HG03060 (cell line): ENCODE measurements at regions not wholly inside any gene's neighbourhood (a gene's known extent, or its start where the extent isn't known, plus 50 kb on each side); places are given as distances from the start of the nearest gene placed in this dataset.

Experiments
- ATAC-seq: cut with Tn5 transposase; IDR thresholded peaks from one replicate; pipeline ENCODE4 v1.9.1; 2021; ENCODE audit warnings: low read depth, moderate number of reproducible peaks; ENCODE audit not compliant: unreplicated experiment

DNA sequence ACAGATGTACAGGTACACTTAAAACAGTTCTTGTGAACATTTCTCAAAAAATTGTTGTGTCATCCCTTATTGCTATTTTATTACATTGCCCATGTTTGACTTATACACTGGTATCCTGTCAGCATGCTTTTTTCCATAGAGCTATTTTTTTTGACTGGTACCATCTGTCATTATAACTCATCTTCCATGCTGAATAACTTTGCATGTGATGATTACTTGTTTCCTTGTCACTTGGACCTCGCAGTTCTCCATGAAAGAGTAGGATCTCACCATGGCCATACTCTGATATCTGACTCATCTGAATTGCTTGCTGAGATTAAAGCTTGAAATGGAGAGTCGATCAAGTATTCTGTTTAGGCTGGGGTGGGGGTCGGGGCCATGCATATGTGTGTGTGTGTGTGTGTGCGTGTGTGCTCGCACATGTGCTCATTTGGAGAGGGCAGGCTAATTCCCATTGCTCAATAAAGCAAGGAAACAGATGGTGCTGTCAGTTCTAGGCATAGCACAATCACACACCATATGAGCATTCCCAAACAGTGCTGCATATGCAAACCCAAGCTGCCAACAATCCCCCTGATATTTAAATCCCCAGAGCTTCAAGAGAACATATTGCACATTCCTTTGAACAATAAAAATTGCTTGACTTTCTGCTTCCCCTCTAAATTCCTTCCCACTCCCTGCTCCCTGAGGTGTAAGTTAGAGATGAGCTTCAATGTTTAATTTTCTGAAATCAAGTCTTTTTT, 62.9 kb downstream of the NHLRC3 start:
- ATAC-seq = no peak

DNA sequence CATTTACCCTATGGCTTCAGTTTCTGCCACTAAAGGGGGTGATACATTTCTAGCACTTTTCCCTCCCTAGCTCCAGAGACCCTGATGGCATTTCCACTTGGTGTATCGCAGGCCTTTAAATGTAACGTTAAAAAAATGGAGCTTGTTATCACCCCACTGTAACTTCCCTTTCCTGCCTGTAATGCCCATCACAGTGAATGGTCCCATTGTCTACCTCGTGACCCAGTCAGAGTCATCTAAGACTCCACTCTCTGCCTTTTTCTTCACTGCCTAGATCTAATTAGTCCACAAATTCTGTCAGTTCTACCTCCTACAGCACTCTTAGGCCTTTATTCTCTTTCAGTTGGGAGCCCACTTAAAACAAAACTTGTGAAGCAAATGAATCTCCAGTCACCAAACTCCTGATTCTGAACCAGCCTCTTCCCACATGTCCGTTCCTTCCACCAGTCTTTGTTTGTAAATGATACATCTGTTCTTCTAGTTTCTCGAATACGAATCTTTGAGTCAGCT, 64.8 kb downstream of the NHLRC3 start:
- ATAC-seq = no peak

DNA sequence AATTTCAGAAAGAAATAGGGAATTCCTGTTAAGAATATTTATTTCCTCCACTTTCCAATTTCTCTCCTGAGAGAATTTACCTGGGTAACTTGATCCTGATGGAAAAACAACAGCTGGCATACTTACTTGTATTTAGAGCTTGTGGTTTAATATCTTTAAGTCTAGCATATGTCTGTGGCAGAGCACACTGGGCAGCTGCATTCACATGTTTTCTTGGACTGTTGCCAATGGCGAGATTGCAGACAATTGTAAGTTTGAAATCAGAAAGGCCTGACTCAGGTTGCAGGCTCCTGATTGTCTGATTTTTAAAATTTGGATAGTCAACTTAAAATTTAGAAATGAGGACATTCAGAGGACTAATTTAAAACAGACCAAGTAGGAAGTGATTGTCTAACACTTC, 66.9 kb downstream of the NHLRC3 start:
- no peak for ATAC-seq

DNA sequence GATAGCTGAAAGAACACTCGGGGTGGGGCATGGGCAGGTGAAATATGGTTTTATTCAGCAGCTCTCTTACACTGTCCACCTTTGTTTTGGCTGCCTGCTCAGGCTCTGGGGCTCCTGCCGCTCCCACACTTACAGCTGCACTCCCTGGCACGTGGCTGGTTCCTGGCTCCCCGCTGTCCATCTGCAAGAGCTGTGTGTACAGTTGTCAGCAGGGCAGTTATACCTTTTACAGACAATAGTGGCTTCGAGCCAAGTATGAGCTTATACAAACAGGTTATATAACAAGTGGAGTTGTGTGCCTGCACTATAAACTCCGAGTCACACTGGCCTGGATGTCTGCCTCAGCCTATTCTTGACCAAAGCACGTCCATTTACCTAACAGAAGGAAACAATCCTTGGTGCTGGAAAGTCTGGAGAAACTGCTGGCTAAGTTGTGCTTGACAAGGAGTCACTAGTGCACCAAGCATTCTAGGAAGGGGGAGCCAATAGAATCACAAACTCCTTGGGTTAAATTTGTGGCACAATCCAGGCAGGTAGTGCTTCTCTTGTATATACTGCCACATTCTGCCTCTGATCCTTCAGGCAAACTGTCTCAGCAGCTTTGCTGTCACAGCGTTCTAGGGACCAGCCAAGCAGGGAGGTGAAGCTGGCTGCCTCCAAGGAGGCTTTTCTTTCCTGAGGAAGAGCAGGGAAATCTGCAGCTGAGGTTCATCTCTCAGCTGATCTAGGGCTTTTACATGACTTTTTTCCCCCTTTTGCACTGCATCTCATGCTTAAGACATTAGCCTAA, 68.2 kb downstream of the NHLRC3 start:
- ATAC-seq = no peak

DNA sequence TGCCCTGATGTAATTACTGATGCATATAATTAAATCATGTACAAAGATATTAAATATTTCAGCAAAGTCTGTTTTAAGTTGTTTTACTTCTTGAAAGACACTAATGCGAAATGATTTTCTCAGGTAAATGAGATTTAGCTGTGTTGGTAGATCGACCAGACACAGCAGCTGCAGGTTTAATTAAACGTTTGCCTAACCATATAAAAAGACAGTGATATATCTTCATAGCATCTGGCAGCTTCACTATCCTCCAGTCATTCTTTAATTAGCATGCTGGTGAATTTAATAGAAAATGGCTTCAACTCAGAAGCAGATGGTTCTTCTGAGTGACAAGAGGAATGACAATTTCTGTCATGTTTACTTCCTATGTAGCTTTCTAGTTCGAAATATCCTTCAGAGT, 69.3 kb downstream of the NHLRC3 start:
- no peak for ATAC-seq

DNA sequence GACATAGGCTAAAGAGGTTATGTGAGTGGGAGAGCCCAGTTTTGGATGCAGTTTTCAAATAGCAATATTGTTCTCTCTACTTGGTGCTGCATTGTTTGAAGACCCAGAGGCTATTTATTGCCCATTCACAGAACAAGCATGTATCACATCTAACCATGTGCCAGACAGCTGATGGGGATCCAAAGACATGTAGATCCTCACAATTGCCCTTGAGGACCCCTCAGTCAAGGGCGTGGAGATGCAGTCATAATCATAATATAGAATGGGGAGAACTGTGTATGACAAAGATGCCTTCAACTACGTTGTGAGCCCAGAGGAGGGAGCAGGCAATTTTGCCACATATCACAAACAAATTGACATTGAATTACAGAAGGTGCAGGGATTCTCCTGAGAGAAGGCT, 70.5 kb downstream of the NHLRC3 start:
- ATAC-seq = no peak

DNA sequence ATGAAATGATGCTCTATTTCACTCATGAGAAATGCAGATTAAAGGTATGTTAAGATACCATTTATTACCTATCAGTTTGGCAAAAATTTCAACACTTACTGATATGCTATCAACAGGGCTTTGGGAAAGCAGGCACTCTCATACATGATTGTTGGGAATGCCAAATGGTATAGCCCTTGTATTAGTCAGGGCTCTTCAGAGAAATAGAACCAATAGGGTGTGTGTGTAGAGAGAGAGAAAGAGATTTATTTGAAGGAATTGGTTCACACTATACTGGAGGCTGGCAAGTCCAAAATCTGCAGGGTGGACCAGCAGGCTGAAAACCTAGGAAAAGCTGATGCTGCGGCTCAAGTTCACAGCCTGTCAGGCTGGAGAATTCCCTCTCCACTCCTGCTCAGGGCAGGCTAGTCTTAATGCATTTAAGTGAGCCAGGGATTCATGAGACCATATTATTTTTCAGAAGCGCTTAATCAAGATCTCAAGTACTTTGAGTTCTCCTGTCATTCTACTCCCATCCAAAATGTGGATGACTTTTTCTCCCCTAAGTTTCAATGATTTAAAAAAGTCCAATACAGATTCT, 72.4 kb downstream of the NHLRC3 start:
- ATAC-seq = no peak

DNA sequence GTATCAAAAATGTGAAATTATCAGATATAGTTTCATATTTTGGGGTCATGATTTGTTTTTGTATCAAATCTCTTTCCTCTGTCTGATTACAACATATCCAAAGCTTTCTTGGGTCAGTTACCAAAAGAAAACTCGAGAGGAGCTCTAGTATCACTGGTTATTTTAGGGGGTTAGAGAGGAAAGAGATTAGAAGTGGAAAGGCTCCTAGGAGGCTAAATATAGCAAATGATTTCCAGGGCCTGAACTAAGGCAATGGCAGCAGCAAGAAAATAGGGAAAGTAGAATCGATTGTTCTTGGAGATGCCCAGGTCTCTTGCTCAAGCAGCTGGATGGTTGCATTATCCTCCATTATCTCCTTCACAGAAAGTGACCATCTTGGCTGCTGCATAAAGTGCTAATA, 72.9 kb downstream of the NHLRC3 start:
- no peak for ATAC-seq

DNA sequence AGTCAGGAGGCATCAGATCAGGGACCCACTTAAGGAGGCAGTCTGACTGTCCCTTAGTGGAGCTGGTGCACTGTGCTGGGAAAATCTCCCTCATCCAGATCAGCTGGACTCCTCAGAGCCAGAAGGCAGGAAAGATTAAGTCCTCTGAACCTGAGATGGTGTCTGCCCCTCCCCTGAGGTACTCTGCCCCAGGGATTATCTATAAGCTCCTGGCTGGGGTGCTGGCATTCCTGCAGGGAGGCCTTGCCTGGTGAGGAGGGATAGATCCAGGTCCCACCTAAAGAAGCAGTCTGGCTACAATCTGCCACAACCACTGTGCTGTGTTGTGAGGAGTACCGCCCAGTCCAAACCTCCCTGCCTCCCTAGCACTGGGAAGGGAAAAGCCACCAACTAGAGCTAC, 81.2 kb downstream of the NHLRC3 start:
- ATAC-seq = no peak

DNA sequence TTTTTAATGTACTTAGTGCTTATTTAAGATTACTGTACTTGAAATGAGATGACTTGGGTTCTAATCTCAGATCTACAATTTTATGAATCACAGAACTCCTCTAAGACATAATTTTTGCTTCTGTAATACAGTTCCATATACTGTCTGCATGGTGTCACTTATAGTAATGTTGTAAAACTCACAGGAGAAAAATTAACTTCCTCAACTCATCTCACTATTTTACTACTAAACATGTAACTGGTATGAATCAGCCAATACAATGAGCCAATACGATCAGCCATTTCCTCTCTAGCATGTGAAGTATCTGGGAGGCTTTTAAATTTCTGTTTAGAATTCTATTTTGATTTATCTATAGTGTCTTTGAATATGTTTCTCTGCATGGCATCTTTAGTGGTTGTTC, 85.3 kb downstream of the NHLRC3 start:
- no peak for ATAC-seq

DNA sequence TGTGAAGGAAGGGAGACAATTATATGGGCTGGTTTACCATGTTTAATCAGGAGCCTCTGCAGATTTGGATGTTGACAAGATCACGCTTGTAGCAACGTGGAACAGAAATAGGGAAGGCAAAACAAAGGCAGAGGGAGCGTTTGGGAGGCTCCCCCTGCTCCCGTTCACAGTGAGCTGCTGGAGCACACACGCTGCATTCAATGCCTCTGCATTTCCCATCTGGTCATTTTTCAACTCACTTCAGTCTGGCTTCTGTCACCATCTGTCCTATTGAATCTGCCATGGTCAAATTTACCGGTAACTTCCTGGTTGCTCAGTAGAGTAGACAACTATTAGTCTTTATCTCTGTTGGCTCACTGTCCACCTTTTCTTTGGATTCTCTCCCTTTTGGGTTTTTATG, 91.0 kb downstream of the NHLRC3 start:
- no peak for ATAC-seq

DNA sequence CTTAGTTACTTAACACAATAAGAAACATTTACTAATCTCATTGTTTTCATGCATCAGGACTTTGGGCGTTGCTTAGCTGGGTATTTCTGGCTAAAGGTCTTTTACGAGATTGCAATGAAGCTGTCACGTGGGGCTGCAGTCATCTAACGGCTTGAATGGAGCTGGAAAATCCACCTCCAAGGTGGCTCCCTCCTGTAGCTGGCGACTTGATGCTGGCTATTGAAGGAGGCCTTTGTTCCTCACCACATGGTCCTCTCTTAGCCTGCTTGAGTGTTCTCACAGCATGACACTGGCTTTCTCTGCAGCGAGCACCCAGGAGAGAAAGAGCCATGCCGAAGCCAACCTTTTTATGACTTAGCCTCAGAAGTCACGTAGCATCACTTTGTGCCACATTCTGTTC, 92.0 kb downstream of the NHLRC3 start:
- no peak for ATAC-seq

DNA sequence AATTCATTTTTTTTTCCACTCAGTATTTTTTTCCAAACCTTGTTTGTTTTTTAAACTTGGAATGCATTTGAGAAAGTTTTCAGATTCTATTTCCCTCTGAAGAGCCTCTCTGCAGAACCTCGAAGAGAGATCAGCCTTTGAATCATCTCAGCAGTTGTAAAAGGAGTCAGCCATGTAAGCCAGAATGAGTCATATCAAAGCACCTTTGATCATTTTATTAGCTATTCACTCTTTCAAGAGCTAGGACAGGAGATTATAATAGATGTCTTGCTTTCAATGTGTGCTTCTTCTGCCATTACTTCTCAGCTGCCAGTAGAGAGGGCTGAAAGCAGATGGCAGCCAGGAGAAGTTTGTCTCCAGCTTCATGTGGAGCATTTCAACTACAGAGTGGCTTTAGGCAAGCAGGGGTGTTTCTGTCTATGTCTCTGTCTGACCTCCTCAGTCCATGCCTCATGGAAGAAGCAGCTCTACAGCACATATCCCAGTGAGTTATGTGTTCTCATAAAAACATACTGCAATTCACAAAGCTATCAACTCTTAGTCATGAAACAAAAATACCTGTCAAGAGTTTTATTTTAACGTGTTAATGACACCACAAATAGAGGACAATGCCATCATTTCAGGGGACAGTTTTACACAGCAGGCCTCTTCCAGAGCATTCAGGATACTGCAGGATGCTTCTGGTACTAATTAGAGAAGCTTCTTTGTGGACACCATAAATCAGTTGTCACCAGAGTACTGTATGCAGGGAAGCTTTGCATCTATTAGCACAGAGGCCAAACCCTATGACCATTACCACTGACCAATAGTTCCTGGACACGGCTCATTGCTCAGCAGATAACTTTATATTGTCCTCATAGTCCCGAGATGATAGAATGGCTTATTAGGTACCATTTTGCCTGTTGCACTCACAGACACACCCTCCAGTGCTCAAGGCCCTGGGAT, 94.3 kb downstream of the NHLRC3 start:
- no peak for ATAC-seq

DNA sequence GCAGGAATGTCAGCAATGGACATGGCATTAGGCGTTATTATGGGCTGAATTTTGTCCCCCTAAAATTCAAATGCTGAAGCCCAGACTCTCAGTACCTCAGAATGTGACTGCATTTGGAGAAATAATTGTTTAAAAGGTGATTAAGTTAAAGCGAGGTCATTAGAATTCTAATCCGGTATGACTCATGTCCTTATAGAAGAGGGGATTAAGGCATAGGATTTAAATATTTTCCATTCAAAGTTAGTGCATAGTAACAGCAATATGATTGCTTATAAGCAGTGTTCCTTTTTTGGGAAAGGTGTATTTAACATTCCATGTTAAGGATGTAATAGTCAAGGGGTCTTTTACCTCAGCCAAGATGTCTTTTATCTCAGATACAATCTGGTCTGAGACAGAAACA, 95.5 kb downstream of the NHLRC3 start:
- ATAC-seq = no peak

DNA sequence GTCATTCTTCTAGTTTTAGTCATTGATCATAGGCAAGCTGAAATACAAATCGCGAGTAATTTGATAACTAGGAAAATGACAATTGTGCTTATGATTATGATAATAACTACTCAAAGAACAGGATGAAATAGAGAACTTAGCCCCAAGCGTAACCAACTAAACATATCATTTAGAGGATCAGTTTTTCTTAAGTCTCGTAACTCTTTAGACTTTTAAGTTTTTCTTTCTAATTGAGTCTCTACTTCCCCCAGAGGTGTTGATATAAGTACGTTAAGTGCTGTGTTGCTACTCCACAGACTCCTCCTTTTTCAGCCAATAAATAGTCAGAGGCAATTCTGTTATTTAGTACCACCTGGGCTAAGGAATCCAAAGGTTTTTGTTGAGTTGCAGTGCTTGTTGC, 96.3 kb downstream of the NHLRC3 start:
- no peak for ATAC-seq

DNA sequence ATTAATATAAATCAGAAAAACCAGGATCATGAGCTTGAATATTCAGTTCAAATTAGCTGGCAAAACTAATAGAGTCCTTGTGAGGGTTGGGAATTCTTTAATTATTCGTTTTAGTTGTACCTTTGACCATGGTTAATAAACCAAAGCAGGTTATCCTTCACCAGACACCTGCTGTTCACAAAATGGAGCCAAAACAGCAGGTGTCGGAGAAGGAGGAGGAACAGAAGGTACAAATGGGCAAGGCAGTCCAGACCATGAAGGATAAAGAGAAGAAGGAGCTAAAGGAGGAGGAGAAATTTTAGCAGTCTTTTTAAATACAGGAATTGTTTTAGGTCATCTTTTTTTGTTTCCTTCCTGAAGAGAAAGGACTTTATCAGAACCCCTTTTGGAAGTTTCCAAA, 106.1 kb downstream of the NHLRC3 start:
- ATAC-seq = no peak

DNA sequence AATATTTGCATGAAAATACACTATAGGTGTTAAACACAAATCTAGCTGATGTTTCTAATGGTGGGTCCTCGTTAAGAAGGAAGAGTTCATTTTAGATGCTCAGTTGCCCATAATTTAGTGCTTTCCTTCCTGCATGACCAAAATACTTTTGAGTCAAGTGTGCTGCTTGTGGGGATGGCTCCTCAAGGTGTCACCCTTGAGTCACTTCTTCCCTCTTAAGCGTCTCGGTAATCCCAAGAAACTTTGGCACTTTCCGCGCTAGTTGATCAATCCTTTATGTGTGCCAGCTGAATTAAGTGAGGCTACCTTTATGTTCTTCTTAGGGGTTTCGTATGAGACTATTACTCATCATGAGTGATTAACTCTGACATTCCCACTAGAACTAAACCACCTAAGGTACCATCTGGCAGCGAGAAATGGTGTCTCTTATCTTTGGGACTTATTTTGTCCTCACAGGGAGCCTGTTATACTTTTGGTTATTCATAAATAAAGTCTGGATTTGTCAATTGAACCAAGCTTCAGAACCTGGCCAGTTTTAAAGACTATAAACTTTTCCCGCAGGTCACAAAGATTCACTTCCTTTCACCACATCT, 106.8 kb downstream of the NHLRC3 start:
- no peak for ATAC-seq

DNA sequence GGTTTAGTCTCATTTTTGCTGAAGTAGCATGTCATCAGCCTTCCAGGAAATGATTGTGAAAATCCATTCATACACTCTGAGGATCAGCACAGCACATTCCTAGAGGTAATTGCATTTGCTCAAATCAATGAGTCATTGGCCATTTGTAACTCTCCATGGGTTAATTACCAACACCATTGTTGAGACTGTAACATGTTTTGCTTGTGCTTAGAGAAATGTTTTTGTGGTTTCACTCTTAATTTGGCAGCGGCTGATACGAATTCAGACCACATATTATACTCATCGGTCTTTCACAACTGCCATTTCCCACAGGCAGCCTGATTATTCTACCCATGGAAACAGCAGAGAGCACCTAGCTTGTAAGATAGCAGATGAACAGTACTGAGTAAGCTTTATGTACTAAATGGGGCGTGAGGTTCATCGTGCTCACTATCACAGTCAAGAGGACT, 110.3 kb downstream of the NHLRC3 start:
- ATAC-seq = no peak

DNA sequence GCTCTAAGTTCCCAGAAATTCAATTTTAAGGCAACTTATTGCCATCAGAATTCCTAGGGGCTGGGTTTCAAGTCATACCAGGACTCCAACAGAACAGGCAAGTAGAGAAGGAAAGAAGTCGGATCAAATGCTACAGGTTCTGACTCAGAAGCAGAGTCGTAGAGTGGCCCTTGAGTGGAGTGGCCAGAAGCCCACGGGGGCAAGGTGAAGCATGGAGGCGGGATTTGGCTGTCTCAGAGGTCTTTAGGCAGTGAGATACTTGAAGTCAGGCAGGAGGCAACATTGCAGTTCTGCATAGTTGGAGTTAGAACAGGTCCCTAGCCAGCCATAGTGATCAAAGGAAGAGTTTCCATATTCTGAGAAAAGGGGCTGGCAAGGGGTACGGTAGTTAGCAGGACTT, 111.6 kb downstream of the NHLRC3 start:
- ATAC-seq = no peak

DNA sequence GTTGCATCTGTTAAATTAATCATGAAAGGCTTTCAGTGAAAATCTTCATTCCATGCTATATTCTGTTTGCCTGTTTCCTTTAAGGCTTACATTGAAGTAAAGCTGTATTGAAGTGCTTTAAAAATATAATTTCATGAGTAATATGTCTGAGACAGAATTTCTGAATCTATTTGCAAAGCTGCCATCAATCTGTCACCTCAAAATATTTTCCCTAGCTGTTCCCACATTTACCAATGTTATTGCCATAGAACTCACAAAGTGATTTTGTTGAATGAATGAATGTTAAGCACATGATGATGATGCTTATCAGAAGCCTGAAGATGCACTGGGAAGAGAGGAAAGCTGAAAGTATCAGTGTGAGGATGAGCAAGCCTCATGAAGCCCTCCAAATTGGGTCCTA, 115.8 kb downstream of the NHLRC3 start:
- no peak for ATAC-seq
